ENCODE measurements at regions not wholly inside any gene's neighbourhood (a gene's known extent, or its start where the extent isn't known, plus 50 kb on each side); places are given as distances from the start of the nearest gene placed in this dataset.

DNA sequence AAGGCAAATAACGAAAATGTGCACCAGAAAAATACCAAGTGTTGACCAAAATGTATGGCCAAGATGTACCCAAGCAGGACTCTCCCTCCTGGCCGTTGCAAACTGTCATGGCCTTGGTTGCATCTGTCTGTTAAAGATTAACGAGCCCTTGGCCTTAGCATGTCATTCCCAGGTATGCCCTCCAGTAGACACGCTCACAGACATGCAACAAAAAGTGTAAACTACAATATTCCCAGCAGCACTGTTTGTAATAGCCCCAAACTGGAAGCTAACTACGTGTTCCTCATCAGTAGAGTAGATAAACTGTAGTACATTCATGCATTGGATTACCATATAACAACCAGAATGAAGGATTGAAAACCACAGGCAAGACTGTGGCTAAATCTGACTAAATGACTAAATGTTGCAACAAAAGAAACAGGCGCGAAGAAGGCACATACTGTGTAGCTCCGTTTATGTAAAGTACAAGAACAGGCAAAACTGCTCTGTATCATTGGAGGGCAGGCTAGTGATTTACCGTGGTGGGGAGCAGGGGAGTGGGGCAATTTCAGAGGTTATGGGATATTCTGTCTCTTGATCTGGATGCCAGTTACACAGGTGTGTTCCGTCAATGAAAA lies 232.8 kb upstream of the DIO3 start:
- no peak for TF ChIP-seq CTCF (conservative IDR thresholded peaks at IDR 0.05; ENCODE audit: control insufficient read depth, insufficient read depth, low read depth, low read length)
- no peak overlapping the region for H3K4me3 ChIP-seq (ENCODE audit: control insufficient read depth, low read depth, low read length)
- no peak for DNase-seq (ENCODE audit: low read depth)

- no peak for TF ChIP-seq CTCF (conservative IDR thresholded peaks at IDR 0.05; ENCODE audit: control insufficient read depth, insufficient read depth, low read depth, low read length)
- H3K4me3 ChIP-seq (ENCODE audit: control insufficient read depth, low read depth, low read length), result no peak overlapping the region
- DNase-seq (ENCODE audit: low read depth), result no peak
Observed at GRCh38 chr14:101330416-101331140, 230.7 kb upstream of the DIO3 start.

- TF ChIP-seq CTCF (conservative IDR thresholded peaks at IDR 0.05; ENCODE audit: control insufficient read depth, insufficient read depth, low read depth, low read length), result no peak
- no peak overlapping the region for H3K4me3 ChIP-seq (ENCODE audit: control insufficient read depth, low read depth, low read length)
- no peak for DNase-seq (ENCODE audit: low read depth)
Observed at GRCh38 chr14:101331141-101331525, 230.2 kb upstream of the DIO3 start.

DNA sequence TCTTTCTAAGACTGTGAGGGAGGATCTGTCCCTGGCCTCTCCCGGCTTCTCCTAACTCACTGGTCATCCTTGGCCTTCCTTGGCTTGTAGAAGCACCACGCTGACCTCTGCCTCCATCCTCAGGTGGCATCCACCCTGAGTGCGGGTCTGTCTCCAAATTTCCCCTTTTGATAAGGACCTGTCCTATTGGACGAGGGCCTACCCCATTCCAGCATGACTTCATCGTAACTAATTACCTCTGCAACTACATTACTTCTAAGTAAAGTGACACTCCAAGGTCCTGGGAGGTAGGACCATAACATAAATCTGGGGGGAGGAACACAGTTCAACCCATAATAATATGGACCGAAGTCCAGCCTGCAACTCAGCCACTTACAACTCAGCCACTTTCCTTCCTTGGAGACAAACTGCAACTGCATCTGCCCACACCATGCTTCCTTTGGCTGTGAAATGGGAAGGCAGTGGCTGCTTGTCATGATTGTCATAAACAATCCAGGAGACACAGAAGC lies 229.6 kb upstream of the DIO3 start:
- no peak for DNase-seq (ENCODE audit: low read depth)
- TF ChIP-seq CTCF (conservative IDR thresholded peaks at IDR 0.05; ENCODE audit: control insufficient read depth, insufficient read depth, low read depth, low read length), result no peak
- H3K4me3 ChIP-seq (ENCODE audit: control insufficient read depth, low read depth, low read length), result no peak overlapping the region

GRCh38 chr14:101332281-101332680 lies 229.0 kb upstream of the DIO3 start:
- TF ChIP-seq CTCF (conservative IDR thresholded peaks at IDR 0.05; ENCODE audit: control insufficient read depth, insufficient read depth, low read depth, low read length), result no peak
- H3K4me3 ChIP-seq (ENCODE audit: control insufficient read depth, low read depth, low read length), result no peak overlapping the region
- no peak for DNase-seq (ENCODE audit: low read depth)

GRCh38 chr14:101333335-101334280 lies 227.7 kb upstream of the DIO3 start:
- no peak overlapping the region for H3K4me3 ChIP-seq (ENCODE audit: control insufficient read depth, low read depth, low read length)
- TF ChIP-seq CTCF (conservative IDR thresholded peaks at IDR 0.05; ENCODE audit: control insufficient read depth, insufficient read depth, low read depth, low read length), result no peak
- no peak for DNase-seq (ENCODE audit: low read depth)
